Tibial nerve (tissue), 3 donors: ENCODE measurements at regions not wholly inside any gene's neighbourhood (a gene's known extent, or its start where the extent isn't known, plus 50 kb on each side); places are given as distances from the start of the nearest gene placed in this dataset.

ENCODE experiments used
- CTCF ChIP-seq, 5 experiments: fragments of 200-600 bp in 3 of 5; fragments of 450-650 bp in 2 of 5; sonication (generic) in 3 of 5; IDR thresholded peaks; one replicate each; pipeline ENCODE4 v1.5.1; 2016 to 2019; ENCODE audit warnings: antibody characterized with exemption in 5 of 5, mild to moderate bottlenecking in 3 of 5, moderate library complexity in 2 of 5
- POLR2A ChIP-seq, 2 donors: fragments of 450-650 bp; IDR thresholded peaks; one replicate each; pipeline ENCODE4 v1.6.1; 2017; ENCODE audit warnings: antibody characterized with exemption in 2 of 2, mild to moderate bottlenecking in 2 of 2, moderate library complexity in 2 of 2

GRCh38 chr3:164080208-164080607 is 998.1 kb downstream of the SI start:
- TF ChIP-seq CTCF (IDR thresholded peaks at IDR 0.05) (no peak), POLR2A (IDR thresholded peaks at IDR 0.05) (no peak)
